ENCODE measurements at regions not wholly inside any gene's neighbourhood (a gene's known extent, or its start where the extent isn't known, plus 50 kb on each side); places are given as distances from the start of the nearest gene placed in this dataset.
"Not testable (repeated sequence)": the region's sequence is repeated elsewhere in the genome, so short reads cannot be mapped to it uniquely, and the experiment has no call there.

GRCh38 chr10:77726732-77727131 lies 89.1 kb upstream of the KCNMA1 start:
- H3K36me3 Mint-ChIP-seq (ENCODE audit: insufficient read depth): peaks cover 5% of the 10 kb centered on the region
- no peak overlapping the region for H3K27ac Mint-ChIP-seq
- no peak for TF ChIP-seq CTCF (IDR thresholded peaks at IDR 0.05; ENCODE audit: unreplicated experiment)
- H3K4me3 Mint-ChIP-seq (ENCODE audit: low read depth): no peak overlapping the region
- H3K27me3 Mint-ChIP-seq: no peaks in the 10 kb centered on the region
- DNase-seq (ENCODE audit: low spot score, unreplicated experiment): no peak
- peaks cover 21% of the 10 kb centered on the region for H3K4me1 Mint-ChIP-seq (ENCODE audit: low read depth)
- H3K9me3 Mint-ChIP-seq (ENCODE audit: low read depth): peaks cover 3% of the 10 kb centered on the region

- TF ChIP-seq CTCF (IDR thresholded peaks at IDR 0.05; ENCODE audit: unreplicated experiment): no peak
- Mint-ChIP-seq H3K27me3 (no peaks in the 10 kb centered on the region), H3K4me1 (ENCODE audit: low read depth) (peaks cover 22% of the 10 kb centered on the region), H3K4me3 (ENCODE audit: low read depth) (no peak overlapping the region), H3K9me3 (ENCODE audit: low read depth) (peaks cover 3% of the 10 kb centered on the region), H3K36me3 (ENCODE audit: insufficient read depth) (peaks cover 5% of the 10 kb centered on the region), H3K27ac (no peak overlapping the region)
- no peak for DNase-seq (ENCODE audit: low spot score, unreplicated experiment)
Measured at GRCh38 chr10:77726301-77726700, 88.7 kb upstream of the KCNMA1 start.

- Mint-ChIP-seq H3K4me1 (ENCODE audit: low read depth) (peaks cover 26% of the 10 kb centered on the region), H3K4me3 (ENCODE audit: low read depth) (no peak overlapping the region), H3K9me3 (ENCODE audit: low read depth) (peaks cover 3% of the 10 kb centered on the region), H3K36me3 (ENCODE audit: insufficient read depth) (peaks cover 5% of the 10 kb centered on the region), H3K27ac (no peak overlapping the region), H3K27me3 (no peaks in the 10 kb centered on the region)
- no peak for DNase-seq (ENCODE audit: low spot score, unreplicated experiment)
- no peak for TF ChIP-seq CTCF (IDR thresholded peaks at IDR 0.05; ENCODE audit: unreplicated experiment)
Measured at GRCh38 chr10:77724820-77725219, 87.2 kb upstream of the KCNMA1 start.

GRCh38 chr10:77723376-77723775 lies 85.8 kb upstream of the KCNMA1 start:
- Mint-ChIP-seq H3K27me3 (no peaks in the 10 kb centered on the region), H3K9me3 (ENCODE audit: low read depth) (peaks cover 3% of the 10 kb centered on the region), H3K4me1 (ENCODE audit: low read depth) (peaks cover 26% of the 10 kb centered on the region), H3K36me3 (ENCODE audit: insufficient read depth) (peaks cover 5% of the 10 kb centered on the region), H3K27ac (peak overlapping the region; percentile 90), H3K4me3 (ENCODE audit: low read depth) (no peak overlapping the region)
- no peak for DNase-seq (ENCODE audit: low spot score, unreplicated experiment)
- TF ChIP-seq CTCF (IDR thresholded peaks at IDR 0.05; ENCODE audit: unreplicated experiment): no peak

GRCh38 chr10:77722956-77723355 lies 85.3 kb upstream of the KCNMA1 start:
- not testable (repeated sequence) for DNase-seq (ENCODE audit: low spot score, unreplicated experiment); H3K27me3 Mint-ChIP-seq; H3K36me3 Mint-ChIP-seq (ENCODE audit: insufficient read depth); H3K9me3 Mint-ChIP-seq (ENCODE audit: low read depth); H3K4me3 Mint-ChIP-seq (ENCODE audit: low read depth)
- Mint-ChIP-seq H3K4me1 (ENCODE audit: low read depth) (peaks cover 26% of the 10 kb centered on the region), H3K27ac (peak overlapping the region; percentile 90)

GRCh38 chr10:77721815-77722214 lies 84.2 kb upstream of the KCNMA1 start:
- no peaks in the 10 kb centered on the region for H3K27me3 Mint-ChIP-seq
- peaks cover 5% of the 10 kb centered on the region for H3K36me3 Mint-ChIP-seq (ENCODE audit: insufficient read depth)

More at GRCh38 chr10:77721815-77722214, 84.2 kb upstream of the KCNMA1 start:
- no peak for TF ChIP-seq CTCF (IDR thresholded peaks at IDR 0.05; ENCODE audit: unreplicated experiment)
- Mint-ChIP-seq H3K4me1 (ENCODE audit: low read depth) (peaks cover 26% of the 10 kb centered on the region), H3K9me3 (ENCODE audit: low read depth) (peaks cover 3% of the 10 kb centered on the region), H3K27ac (no peak overlapping the region), H3K4me3 (ENCODE audit: low read depth) (no peak overlapping the region)
- DNase-seq (ENCODE audit: low spot score, unreplicated experiment): no peak
